Caco-2 (cell line): ENCODE measurements at regions not wholly inside any gene's neighbourhood (a gene's known extent, or its start where the extent isn't known, plus 50 kb on each side); places are given as distances from the start of the nearest gene placed in this dataset.

Experiments used
- BruUV-seq: library from RNA; stranded (reverse); fragments of 400-500 nt; replicated peaks from 2 replicates; lab custom pipeline; 2021; lab: Mats Ljungman, UMichigan
- CTCF ChIA-PET: fragments of 300-600 bp; sonication (Branson Sonifier 250); formaldehyde crosslinking; loops from one replicate; lab custom pipeline; 2022; ENCODE audit warnings: antibody characterized with exemption; lab: Charles Lee
- POLR2A ChIA-PET: fragments of 300-600 bp; sonication (Branson Sonifier 250); formaldehyde crosslinking; loops from one replicate; lab custom pipeline; 2022; ENCODE audit warnings: antibody characterized with exemption; lab: Charles Lee
- DNase-seq, 2 experiments: peaks; one replicate each; pipeline versions ENCODE4 v3.0.0 to v3.0.0-alpha.2; 2020 to 2022
- H3K27me3 ChIP-seq: replicated peaks from 2 replicates; pipeline ENCODE4 v1.6.0; 2011; ENCODE audit warnings: low read length; ENCODE audit not compliant: control insufficient read depth, insufficient read depth
- H3K36me3 ChIP-seq: 2 replicates; pipeline ENCODE4 v1.5.1; 2011; ENCODE audit warnings: low read length; ENCODE audit not compliant: control insufficient read depth, insufficient read depth
- H3K4me1 ChIP-seq: fragments of 250-450 bp; sonication (Bioruptor Pico); 2 replicates; pipeline ENCODE4 v1.5.1; 2020; ENCODE audit warnings: mild to moderate bottlenecking
- H3K4me3 ChIP-seq: 2 replicates; pipeline ENCODE4 v1.5.1; 2011; ENCODE audit warnings: low read depth, mild to moderate bottlenecking, control low read depth, low read length
- H3K9me3 ChIP-seq: fragments of 250-450 bp; sonication (Bioruptor Pico); 2 replicates; pipeline ENCODE4 v1.5.1; 2020; ENCODE audit warnings: mild to moderate bottlenecking, moderate library complexity
- H3K27ac Mint-ChIP-seq: one replicate; pipeline ENCODE4 v1.8.0; 2022; ENCODE audit warnings: mixed read lengths; ENCODE audit not compliant: unreplicated experiment
- H3K27me3 Mint-ChIP-seq: one replicate; pipeline ENCODE4 v1.8.0; 2022; ENCODE audit warnings: mixed read lengths; ENCODE audit not compliant: insufficient read depth, unreplicated experiment
- H3K36me3 Mint-ChIP-seq: one replicate; pipeline ENCODE4 v1.8.0; 2022; ENCODE audit warnings: mild to moderate bottlenecking, mixed read lengths; ENCODE audit not compliant: insufficient read depth, unreplicated experiment
- H3K4me1 Mint-ChIP-seq: one replicate; pipeline ENCODE4 v1.8.0; 2022; ENCODE audit warnings: low read depth, mixed read lengths; ENCODE audit not compliant: unreplicated experiment
- H3K4me3 Mint-ChIP-seq: one replicate; pipeline ENCODE4 v1.8.0; 2022; ENCODE audit warnings: mild to moderate bottlenecking, moderate library complexity, mixed read lengths; ENCODE audit not compliant: unreplicated experiment
- H3K9me3 Mint-ChIP-seq: one replicate; pipeline ENCODE4 v1.8.0; 2022; ENCODE audit warnings: mixed read lengths; ENCODE audit not compliant: unreplicated experiment
- CTCF ChIP-seq, 2 experiments: fragments of 200-600 bp in 1 of 2; IDR thresholded peaks; 1 replicate in 1 of 2; 2 replicates in 1 of 2; pipeline versions ENCODE4 v1.5.1 to v1.8.0; 2011 to 2022; ENCODE audit warnings: antibody characterized with exemption in 1 of 2, control low read depth in 1 of 2, inconsistent platforms in 1 of 2, low read depth in 1 of 2, low read length in 1 of 2, mild to moderate bottlenecking in 1 of 2, moderate library complexity in 1 of 2; ENCODE audit not compliant: insufficient read depth in 1 of 2, severe bottlenecking in 1 of 2, unreplicated experiment in 1 of 2
- intact Hi-C: fragments of 100-400 bp; cut with micrococcal nuclease; formaldehyde crosslinking; loops from one replicate; pipeline ENCODE4 v1.10.0; 2022; ENCODE audit not compliant: unreplicated experiment

GRCh38 chr4:145352438-145353145, 129.1 kb upstream of the SMAD1 start:
- no peaks in the 10 kb centered on the region for H3K9me3 Mint-ChIP-seq
- H3K9me3 ChIP-seq: no peaks in the 10 kb centered on the region
- H3K27ac Mint-ChIP-seq: no peak overlapping the region
- ChIA-PET CTCF (no interaction called here), POLR2A (no interaction called here)
- H3K4me1 Mint-ChIP-seq: no peaks in the 10 kb centered on the region
- no peaks in the 10 kb centered on the region for H3K36me3 ChIP-seq
- intact Hi-C loops: no loop called here
- no peaks in the 10 kb centered on the region for H3K4me1 ChIP-seq
- H3K27me3 Mint-ChIP-seq: no peaks in the 10 kb centered on the region
- no TSS peak for BruUV-seq
- no peak overlapping the region for H3K4me3 Mint-ChIP-seq
- no peak for DNase-seq
- H3K27me3 ChIP-seq: no peaks in the 10 kb centered on the region
- H3K36me3 Mint-ChIP-seq: no peaks in the 10 kb centered on the region
- no peak for TF ChIP-seq CTCF (IDR thresholded peaks at IDR 0.05; ENCODE audit: insufficient read depth in 1 of 2, low read depth in 1 of 2, low read length in 1 of 2, severe bottlenecking in 1 of 2, unreplicated experiment in 1 of 2)
- no peak overlapping the region for H3K4me3 ChIP-seq

- ChIA-PET CTCF (no interaction called here), POLR2A (no interaction called here)
- no peak for TF ChIP-seq CTCF (IDR thresholded peaks at IDR 0.05; ENCODE audit: insufficient read depth in 1 of 2, low read depth in 1 of 2, low read length in 1 of 2, severe bottlenecking in 1 of 2, unreplicated experiment in 1 of 2)
- intact Hi-C loops: no loop called here
- no peak for DNase-seq
- no peaks in the 10 kb centered on the region for H3K27me3 Mint-ChIP-seq
- Histone ChIP-seq H3K36me3 (no peaks in the 10 kb centered on the region), H3K9me3 (no peaks in the 10 kb centered on the region), H3K4me1 (no peaks in the 10 kb centered on the region), H3K4me3 (no peak overlapping the region), H3K27me3 (no peaks in the 10 kb centered on the region)
- no peaks in the 10 kb centered on the region for H3K36me3 Mint-ChIP-seq
- no TSS peak for BruUV-seq
- no peaks in the 10 kb centered on the region for H3K4me1 Mint-ChIP-seq
- H3K4me3 Mint-ChIP-seq: no peak overlapping the region
- H3K9me3 Mint-ChIP-seq: no peaks in the 10 kb centered on the region
- H3K27ac Mint-ChIP-seq: no peak overlapping the region
Measured at GRCh38 chr4:145351922-145352321, 129.7 kb upstream of the SMAD1 start.

GRCh38 chr4:145351162-145351561, 130.5 kb upstream of the SMAD1 start:
- H3K9me3 Mint-ChIP-seq: no peaks in the 10 kb centered on the region
- Histone ChIP-seq H3K9me3 (no peaks in the 10 kb centered on the region), H3K27me3 (no peaks in the 10 kb centered on the region), H3K4me1 (no peaks in the 10 kb centered on the region), H3K36me3 (no peaks in the 10 kb centered on the region), H3K4me3 (no peak overlapping the region)
- ChIA-PET CTCF (no interaction called here), POLR2A (no interaction called here)
- H3K27me3 Mint-ChIP-seq: no peaks in the 10 kb centered on the region
- no peak for TF ChIP-seq CTCF (IDR thresholded peaks at IDR 0.05; ENCODE audit: insufficient read depth in 1 of 2, low read depth in 1 of 2, low read length in 1 of 2, severe bottlenecking in 1 of 2, unreplicated experiment in 1 of 2)
- BruUV-seq: no TSS peak
- no peak overlapping the region for H3K4me3 Mint-ChIP-seq
- no peaks in the 10 kb centered on the region for H3K4me1 Mint-ChIP-seq
- H3K27ac Mint-ChIP-seq: no peak overlapping the region
- no peak for DNase-seq
- intact Hi-C loops: no loop called here
- H3K36me3 Mint-ChIP-seq: no peaks in the 10 kb centered on the region
